ENCODE measurements at regions not wholly inside any gene's neighbourhood (a gene's known extent, or its start where the extent isn't known, plus 50 kb on each side); places are given as distances from the start of the nearest gene placed in this dataset.
A peak's percentile ranks its signal among the peaks of the same experiment; 100 is the strongest.

DNA sequence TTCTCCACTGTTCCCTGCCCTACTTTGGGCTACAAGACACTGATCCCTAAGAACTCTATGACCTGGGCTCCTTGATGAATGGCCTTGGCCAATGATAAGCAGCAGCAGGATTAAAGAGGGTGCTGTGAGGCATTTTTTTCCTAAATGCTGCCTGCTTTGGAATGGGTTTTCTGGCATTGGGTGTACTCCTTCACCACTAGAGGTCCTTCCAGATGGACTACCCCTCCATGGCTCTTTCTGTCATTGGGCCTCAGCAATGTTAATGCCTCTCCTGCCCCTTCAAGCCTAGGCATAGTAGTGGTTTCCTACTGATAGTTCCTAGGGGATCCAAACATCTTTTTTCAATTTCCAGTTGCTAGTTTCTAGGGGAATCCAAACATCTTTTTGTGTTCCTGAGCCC is 319.3 kb upstream of the RPS23 start:
- TF ChIP-seq ZNF138 (CRISPR knock-in tag; conservative IDR thresholded peaks at IDR 0.05) (no peak), ATF2 (CRISPR knock-in tag; IDR thresholded peaks at IDR 0.05; ENCODE audit: borderline replicate concordance, low read depth) (no peak)
- TF ChIP-seq, protein P1, sequence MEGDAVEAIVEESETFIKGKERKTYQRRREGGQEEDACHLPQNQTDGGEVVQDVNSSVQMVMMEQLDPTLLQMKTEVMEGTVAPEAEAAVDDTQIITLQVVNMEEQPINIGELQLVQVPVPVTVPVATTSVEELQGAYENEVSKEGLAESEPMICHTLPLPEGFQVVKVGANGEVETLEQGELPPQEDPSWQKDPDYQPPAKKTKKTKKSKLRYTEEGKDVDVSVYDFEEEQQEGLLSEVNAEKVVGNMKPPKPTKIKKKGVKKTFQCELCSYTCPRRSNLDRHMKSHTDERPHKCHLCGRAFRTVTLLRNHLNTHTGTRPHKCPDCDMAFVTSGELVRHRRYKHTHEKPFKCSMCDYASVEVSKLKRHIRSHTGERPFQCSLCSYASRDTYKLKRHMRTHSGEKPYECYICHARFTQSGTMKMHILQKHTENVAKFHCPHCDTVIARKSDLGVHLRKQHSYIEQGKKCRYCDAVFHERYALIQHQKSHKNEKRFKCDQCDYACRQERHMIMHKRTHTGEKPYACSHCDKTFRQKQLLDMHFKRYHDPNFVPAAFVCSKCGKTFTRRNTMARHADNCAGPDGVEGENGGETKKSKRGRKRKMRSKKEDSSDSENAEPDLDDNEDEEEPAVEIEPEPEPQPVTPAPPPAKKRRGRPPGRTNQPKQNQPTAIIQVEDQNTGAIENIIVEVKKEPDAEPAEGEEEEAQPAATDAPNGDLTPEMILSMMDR (IDR thresholded peaks at IDR 0.05): peak; percentile 39; the same call in 1 of the 2 replicates
